Left kidney (tissue), 1 donor: ENCODE measurements at regions not wholly inside any gene's neighbourhood (a gene's known extent, or its start where the extent isn't known, plus 50 kb on each side); places are given as distances from the start of the nearest gene placed in this dataset.
"Not testable (repeated sequence)": the region's sequence is repeated elsewhere in the genome, so short reads cannot be mapped to it uniquely, and the experiment has no call there.

Source experiments
- DNase-seq: peaks from one replicate; pipeline ENCODE4 v3.0.0-alpha.2; 2013

DNA sequence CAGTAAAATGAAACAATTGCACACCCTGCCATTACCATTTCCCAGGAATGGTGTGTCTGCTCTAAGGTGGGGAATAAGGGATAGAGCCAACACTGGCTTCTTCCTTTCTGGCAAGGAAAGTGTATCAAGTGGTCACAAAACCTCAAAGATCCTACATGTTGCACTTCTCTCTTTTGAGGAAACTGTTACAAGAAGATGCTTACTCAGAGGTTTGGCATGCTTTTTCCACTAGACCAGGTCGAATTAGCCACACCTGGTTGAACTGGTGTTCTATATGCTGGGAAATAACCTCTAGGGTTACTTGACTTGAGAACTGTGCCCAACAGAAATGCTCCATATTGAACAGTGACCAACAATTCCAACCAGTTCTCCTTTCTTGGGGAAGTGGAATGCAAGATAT, 102.9 kb downstream of the LRRN1 start:
- DNase-seq: no peak

DNA sequence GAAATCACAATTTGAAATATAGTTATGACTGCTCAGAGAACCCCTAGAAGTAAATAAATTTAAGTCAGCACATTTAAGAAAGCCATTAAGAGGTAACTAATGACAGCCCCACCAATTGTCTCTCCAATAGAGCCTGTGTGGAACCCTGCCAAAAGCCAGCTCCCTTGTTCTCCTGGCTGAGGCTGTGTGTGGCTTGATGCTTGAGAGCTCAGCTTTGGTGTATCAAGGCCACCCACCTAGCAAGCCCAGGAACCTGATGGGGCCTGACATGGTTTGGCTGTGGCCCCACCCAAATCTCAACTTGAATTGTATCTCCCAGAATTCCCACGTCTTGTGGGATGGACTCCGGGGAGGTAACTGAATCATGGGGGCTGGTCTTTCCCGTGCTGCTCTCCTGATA, 106.9 kb downstream of the LRRN1 start:
- no peak for DNase-seq

DNA sequence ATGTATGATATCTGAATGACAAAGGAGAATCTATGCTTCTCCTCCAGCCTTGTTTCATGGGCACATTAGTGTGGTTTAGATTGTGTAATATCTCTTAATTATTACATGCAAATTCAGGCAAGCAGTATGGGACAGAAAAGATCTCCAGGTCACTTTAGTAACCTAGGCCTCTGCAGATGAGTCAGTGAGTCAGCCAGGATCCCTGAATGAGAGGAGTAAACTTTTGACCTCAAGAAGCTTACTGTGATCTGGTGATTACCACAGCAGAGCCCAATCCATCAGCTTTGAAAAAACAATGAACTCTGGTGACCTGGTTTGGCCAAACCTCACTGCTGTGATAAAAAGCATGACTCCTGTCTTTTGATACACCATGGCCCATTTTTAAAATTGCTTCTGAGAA, 107.8 kb downstream of the LRRN1 start:
- DNase-seq: no peak

DNA sequence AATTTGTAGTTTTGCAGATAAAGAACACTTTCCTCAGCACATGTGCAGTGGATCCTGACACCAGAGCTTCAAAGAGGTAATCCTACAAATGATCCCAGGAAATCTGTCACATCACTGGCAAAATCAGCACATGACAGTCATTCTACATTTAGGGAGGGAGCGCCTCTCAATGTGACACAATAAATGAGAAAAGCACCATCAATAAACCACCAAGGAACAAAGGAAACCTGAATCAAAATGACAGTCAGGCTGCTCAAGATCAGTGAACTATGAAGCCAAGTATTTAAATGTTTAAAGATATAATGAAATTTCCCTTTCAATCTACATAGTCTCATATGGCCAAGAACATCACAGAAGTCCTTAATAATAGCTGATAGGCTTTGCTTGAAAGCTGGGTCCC, 119.5 kb downstream of the LRRN1 start:
- no peak for DNase-seq

DNA sequence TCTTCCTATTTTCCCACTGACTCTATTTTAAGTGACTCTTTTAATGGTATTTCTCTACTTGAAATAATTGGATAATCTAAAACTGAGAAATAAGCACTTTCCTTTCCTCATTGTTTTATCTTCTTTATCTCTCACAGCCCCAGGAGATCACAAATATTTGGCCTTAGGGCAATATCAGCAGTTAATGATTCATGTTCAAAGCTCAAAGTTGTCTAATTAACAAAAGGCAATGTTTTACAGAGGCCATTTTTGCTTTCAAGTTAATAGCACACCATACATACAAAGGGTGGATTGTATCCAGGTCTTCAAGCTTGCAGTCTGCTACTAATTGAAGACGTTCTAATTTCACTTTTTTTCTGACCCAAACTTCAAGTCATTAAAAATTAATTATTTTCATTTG, 120.1 kb downstream of the LRRN1 start:
- no peak for DNase-seq

DNA sequence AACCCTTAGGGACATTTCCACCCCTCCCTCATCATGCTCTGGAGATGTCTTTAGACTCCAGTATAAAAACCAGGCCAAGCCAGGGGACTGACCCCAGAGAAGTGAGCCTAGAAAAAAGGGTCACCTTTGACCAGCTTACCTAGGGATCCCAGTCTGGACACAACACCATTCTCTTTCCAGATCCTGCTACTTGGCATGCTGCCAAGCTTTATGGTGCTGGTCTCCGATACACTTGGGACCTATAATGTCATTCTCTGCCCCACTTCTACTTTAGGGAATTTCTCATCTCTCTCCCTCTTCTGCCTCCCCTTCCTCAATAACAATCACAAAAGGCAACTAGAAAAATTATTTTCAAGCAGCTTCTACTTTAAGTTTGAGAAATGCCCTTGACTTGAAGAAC, 124.4 kb downstream of the LRRN1 start:
- no peak for DNase-seq

DNA sequence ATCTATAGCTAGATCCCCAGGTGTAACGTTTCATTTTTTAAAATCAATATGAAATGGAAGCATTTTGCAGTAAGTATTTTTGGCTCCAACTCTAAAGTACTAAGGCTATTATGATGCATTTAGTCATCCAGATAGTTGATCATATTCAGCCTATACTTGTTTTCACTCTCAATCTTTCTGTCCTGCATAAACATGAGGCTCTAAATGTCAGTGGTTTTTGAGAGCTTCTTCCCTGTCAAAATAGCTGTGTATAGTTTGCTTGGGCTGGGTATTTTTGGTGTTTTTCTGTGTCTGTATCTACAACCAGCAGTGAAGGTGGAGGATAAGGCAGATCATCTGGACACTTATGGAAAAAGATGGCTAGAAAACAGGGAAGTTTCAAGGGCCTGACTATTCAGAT, 128.0 kb downstream of the LRRN1 start:
- DNase-seq: no peak

DNA sequence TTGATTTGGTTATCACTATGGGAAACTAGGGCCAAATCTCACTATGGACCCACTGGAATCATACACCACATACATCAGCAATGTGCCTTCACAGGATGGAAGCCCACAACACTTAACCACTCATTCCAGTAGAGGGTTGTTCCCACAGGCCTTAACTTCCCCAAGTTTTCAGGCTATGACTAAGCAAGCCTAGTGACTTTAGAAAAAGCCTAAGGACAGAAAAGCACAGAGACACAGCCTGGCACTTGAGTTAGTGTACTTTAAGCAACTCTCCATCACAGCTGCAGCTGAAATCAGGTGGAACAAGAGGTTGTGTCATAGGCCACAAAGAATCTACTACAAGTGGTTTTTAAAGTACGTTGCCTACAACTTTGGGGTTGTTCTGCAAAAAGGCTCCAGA, 128.7 kb downstream of the LRRN1 start:
- DNase-seq: no peak

DNA sequence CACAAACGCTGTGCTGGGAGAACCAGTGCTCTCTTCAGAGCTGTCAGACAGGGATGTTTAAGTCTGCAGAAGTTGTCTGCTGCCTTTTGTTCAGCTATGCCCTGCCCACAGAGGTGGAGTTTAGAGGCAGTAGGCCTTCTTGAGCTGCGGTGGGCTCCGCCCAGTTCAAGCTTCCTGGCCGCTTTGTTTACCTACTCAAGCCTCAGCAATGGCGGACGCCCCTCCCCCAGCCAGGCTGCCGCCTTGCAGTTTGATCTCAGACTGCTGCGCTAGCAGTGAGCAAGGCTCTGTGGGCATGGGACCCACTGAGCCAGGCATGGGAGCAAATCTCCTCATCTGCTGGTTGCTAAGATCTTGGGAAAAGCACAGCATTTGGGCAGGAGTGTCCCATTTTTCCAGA, 142.1 kb downstream of the LRRN1 start:
- not testable (repeated sequence) for DNase-seq

DNA sequence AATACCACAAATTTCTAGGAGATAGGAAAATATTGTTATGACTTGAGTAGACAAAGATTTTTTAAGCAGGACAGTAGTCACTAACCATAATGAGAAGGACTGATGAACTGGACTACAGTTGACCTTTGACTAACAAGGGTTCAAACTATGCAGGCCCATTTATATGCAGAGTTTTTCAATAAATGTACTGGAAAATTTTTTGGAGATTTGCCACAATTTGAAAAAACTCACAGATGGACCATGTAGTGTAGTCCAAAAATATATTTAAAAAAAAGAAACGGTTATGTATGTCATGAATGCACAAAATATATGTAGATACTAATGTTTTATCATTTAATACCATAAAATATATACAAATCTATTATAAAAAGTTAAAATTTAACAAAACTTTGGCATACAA, 151.8 kb downstream of the LRRN1 start:
- DNase-seq: no peak

DNA sequence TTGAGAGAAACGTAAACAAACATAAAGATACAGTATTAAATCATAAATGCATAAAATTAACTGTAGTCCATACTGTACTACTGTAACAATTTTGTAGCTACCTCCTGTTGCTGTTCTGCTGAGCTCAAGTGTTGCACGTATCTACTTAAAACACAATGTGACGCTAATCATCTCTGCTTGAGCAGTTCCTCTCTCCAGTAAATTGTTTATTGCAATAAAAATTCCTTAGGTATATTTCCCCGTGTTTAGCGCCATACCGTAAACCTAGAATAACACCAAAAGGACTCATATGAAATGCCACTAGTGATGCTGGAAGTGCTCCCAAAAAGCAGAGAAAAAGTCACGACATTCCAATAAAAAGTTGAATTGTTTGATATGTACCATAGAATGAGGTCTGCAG, 152.3 kb downstream of the LRRN1 start:
- DNase-seq: no peak

DNA sequence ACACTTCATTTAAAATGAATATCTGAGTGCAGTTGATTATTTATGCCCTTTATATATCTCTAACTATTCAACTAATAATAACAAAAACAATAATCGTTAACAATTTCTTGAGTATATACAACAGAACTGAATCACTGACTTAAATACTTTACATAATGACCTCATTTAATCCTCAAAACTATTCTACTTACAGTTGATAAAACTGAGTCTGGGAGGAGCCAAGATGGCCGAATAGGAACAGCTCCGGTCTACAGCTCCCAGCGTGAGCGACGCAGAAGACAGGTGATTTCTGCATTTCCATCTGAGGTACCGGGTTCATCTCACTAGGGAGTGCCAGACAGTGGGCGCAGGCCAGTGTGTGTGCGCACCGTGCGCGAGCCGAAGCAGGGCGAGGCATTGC, 163.6 kb downstream of the LRRN1 start:
- DNase-seq: not testable (repeated sequence)

DNA sequence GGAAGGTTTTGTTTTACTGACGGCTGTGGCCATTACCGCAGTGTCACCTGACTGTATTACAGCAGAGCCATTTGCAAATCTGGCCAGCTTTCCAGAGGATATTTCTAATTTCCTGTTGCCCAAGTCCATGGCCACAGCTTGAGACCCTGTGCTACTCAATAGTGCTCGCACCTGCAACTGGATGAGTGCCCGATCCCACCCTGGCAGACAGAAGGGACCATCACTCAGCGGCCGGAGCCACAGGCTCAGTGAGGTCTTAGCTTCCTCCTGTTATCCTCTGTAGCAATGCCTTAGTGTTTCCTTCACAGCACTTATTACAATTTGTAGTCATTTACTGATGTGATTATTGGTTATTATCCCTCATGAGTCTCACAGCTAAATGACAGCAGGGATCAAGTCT, 184.8 kb downstream of the LRRN1 start:
- no peak for DNase-seq

DNA sequence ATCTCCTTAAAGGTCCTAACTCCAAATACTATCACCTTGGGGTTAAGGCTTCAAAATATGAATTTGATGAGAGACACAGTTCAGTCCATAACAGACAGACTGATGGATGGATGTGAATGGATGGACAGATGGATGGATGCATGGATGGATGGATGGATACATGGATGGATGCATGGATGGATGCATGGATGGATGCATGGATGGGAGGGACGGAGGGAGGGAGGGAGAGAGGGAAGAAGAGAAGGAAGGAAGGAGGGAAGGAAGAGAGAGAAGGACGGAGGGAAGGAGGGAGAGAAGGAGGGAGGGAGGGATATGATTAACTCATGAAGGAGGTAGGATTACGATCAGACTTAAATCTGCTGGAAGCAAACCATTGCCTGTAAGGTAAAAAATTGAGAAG, 192.4 kb downstream of the LRRN1 start:
- DNase-seq: no peak

DNA sequence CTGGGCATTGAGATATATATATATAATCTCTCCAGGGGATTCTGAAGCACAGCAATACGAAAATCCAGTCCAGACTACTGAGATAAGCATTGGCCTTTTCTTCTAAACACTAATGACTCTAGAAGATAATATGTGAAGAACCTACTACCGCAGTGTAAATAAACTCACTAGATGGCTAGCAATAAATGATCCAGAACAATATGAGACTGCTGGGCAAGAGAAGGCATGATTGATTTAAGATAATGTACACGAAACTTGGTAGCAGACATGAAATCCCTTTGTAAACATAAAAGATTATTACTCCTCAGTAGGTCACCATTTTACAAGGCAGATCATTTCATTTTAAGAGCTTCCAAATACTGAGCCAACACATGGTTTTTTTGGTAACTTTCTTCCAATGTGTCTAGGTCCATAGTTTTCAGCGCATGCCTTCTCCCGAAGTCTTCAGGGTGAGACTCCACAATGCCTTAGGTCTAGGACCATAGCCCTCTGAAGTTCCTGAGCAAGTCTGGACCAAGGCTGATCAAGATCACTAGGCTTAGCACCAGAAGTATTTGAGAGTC, 193.2 kb downstream of the LRRN1 start:
- no peak for DNase-seq

DNA sequence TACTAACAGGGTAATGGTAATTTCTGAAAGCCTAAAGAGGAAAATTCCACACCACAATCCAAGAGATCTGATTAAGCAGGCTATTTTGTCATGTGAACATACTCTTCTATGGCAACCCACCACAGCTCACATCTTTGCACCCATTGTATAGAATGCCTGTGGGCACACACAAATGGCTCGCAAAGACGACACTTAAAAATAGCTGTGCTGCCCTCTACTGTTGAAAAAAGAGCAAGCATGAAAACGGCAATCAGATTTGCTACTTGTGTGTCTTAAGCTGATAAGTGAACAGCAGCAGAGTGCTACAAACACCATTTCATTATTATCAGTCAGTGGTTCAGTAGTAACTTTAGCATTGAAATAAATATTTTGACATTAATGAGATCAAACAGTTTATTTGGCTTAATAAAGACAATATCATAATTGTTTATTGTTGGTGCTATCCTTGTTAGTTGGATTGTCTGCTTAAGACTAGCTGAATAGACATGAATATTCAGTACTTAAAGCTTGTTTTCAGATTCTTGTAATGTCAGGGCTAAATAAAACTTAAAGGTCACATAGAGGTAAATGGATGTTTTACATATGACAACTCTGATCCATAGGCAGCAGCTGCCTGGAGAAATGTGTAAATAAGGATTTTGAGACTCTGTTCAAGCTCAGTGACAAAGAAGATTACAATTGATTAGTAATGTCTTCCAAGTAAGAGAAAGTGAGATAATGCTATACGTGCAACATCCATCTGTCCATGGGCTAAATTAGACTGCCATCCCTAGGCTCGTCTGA, 199.1 kb downstream of the LRRN1 start:
- DNase-seq: peak; percentile 33

DNA sequence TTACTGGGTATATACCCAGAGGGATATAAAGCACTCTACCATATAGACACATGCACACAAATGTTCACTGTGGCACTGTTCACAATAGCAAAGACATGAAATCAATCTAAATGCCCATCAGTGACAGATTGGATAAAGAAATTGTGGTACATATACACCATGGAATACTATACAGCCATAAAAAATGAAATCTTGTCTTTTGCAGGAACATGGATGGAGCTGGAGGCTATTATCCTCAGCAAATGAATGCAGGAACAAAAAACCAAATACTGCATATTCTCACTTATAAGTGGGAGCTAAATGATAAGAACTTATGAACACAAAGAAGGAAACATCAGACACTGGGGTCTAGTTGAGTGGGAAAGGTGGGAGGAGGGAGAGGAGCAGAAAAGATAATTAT, 200.1 kb downstream of the LRRN1 start:
- DNase-seq: not testable (repeated sequence)

DNA sequence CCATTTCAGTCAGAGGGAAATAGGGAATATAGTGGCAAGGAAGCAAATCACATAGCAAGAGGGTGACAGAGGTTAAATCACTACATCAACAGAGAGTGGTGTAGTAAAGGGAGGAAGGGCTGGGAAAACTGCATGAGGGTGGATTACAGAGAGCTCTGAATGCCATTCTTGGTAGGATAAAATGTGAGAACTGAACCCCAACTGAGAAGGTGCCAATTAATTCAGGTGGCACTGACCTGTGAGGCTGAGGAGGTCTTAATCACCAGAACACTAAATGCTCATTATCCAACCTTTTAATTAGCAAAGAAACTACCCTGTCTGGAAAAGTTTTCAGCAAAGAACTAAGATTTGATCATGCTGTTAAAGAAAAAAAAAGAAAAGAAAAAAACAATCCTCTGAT, 202.7 kb downstream of the LRRN1 start:
- no peak for DNase-seq

DNA sequence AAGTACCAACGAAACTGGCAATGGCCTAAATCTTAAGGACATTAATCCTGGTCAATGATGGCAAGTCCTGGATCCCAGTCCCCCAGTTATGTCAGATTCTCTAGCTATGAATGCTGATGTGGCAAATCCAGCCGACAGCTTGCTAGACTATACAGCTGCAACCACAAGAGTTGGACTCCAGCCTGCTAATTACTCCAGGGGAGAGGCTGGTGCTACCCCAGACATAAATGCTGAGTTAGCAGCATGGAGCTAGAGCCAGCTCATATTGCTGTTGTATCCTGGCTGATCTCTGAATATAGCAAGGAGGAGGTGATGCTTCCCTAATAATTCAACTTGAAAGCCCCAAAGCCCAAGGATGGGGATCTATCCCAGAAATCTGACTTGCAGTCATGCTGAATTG, 207.1 kb downstream of the LRRN1 start:
- DNase-seq: no peak

DNA sequence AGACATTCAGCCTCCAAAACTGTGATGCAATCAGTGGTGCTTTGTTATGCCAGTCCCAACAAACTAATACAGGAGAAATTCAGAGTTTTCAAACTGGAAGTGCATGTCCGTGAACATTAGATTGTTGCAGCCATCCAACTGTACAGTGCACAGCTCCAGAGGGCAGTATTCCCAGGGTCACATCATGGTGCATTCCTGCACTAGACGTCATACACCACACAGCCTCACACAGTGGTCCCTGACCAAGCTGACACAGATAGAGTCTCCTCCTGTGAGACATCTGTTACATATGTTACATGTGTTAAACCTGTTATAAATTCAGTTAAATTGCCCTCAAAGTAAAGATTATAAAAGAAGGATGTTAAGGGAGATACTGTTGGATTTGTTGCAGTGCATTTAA, 209.0 kb downstream of the LRRN1 start:
- DNase-seq: no peak

DNA sequence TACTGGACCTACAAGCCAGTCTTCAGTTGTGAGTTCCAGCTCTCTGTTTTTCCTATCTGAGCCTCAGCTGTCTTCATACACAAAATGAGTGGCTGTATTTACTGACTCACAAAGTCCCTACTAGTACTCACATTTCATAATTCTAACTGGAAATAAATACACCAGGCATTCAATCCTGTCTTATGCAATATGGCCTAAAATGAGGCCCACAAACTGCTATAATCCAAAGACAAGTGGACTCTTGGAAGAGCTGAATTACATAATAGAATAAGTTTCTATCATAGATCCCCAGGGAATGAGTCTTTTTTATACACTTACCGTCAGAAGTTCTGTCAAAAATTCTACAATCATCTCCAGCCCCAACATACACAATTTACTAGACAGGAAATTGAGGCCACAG, 211.9 kb downstream of the LRRN1 start:
- DNase-seq: no peak

DNA sequence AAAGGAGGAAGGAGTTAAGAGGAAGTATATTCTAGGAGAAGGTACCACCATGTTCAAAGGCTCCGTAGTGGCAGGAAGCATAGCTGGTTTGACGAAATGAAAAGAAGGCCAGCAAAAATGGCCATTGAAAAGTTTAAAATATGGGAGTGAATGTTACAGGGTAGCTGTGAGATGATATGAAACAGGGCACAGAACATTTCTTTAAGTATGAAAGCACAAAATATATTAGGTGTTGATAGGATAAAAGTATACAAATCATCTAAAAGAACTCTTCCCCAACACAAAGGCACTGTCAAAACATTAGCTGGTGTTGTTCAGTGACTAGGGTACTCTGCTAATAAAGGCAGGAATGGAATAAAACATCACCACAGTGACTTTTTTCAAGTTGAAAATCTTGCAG, 216.2 kb downstream of the LRRN1 start:
- DNase-seq: no peak

DNA sequence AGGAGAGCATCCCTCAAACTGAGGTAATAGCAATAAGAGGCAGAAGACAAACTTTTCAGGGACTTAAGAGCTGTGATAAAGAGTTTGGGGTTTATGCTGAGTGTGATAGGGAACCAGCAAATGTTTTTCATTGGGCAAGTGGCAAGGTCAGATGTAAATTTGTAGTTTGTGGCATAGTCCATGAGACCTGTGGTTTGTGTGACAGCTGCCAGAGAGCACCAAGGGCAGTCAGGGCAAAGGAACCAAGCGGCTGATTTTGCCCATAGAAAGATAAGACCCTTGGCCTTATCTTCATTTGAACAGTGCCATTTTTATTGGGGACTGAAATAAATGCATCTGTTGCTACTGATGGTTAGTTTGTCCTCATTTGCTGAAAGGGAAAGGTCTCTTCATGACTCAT, 220.3 kb downstream of the LRRN1 start:
- no peak for DNase-seq

DNA sequence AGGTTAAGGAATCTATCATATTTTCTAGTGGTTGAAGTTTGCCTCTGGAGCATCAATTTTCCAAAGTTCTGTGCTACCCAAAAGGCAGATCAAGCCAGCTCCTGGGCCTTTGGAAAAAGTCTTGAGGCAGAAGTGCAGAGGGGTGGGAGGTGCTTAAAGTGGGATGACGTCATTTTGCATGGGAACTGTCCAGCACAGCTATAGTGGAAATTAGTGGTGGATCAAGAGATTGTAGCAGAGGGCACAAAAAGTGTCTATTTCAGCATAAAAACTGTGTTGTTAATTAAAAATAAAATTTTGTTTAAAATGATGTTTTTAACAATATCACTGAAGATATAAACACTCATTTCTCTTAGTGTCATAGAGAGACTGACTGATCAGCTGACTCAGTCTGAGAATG, 221.9 kb downstream of the LRRN1 start:
- peak; percentile 22 for DNase-seq
